Bronchial epithelial cell (primary cell): ENCODE measurements at regions not wholly inside any gene's neighbourhood (a gene's known extent, or its start where the extent isn't known, plus 50 kb on each side); places are given as distances from the start of the nearest gene placed in this dataset.
"Not testable (repeated sequence)": the region's sequence is repeated elsewhere in the genome, so short reads cannot be mapped to it uniquely, and the experiment has no call there.

Experiments
- DNase-seq: peaks from one replicate; pipeline ENCODE4 v3.0.0-alpha.2; 2010; ENCODE audit warnings: low read depth
- FAIRE-seq: peaks from 2 replicates; lab custom pipeline; 2011; peaks lifted over from hg19 to GRCh38; lab: Jason Lieb, UNC
- H3K27me3 ChIP-seq: 2 replicates; pipeline ENCODE4 v1.5.1; 2011; ENCODE audit warnings: low read length; ENCODE audit not compliant: control insufficient read depth, insufficient read depth
- H3K36me3 ChIP-seq: 2 replicates; pipeline ENCODE4 v1.5.1; 2011; ENCODE audit warnings: low read length; ENCODE audit not compliant: control insufficient read depth, insufficient read depth
- H3K4me3 ChIP-seq: 2 replicates; pipeline ENCODE4 v1.5.1; 2011; ENCODE audit warnings: mild to moderate bottlenecking, low read depth, low read length, control low read depth
- TF ChIP-seq, protein P1 (sequence below): IDR thresholded peaks from 2 replicates; pipeline ENCODE4 v1.5.1; 2011; ENCODE audit warnings: mild to moderate bottlenecking, moderate library complexity, low read length, control low read depth, inconsistent platforms; ENCODE audit not compliant: insufficient read depth, severe bottlenecking

DNA sequence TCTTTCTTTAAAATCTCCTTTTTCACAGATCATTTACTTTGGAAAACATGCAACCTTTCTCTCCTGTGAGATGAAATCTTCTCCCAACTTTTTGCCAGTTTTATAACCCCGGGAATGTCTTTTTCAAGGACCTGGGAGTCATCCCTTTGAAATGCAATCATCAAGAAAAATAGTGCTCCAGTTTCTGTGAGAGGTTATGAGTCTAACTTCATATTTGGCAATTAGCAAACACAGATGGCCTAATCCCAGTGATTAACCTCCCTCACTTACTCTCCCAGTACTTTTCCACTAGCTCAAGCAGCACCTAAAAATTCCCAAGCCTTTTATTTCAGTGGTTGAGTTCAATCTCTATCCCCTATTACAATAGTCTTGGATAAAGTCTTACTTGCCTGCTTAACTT, 185.8 kb upstream of the TMEM106B start:
- TF ChIP-seq, protein P1, sequence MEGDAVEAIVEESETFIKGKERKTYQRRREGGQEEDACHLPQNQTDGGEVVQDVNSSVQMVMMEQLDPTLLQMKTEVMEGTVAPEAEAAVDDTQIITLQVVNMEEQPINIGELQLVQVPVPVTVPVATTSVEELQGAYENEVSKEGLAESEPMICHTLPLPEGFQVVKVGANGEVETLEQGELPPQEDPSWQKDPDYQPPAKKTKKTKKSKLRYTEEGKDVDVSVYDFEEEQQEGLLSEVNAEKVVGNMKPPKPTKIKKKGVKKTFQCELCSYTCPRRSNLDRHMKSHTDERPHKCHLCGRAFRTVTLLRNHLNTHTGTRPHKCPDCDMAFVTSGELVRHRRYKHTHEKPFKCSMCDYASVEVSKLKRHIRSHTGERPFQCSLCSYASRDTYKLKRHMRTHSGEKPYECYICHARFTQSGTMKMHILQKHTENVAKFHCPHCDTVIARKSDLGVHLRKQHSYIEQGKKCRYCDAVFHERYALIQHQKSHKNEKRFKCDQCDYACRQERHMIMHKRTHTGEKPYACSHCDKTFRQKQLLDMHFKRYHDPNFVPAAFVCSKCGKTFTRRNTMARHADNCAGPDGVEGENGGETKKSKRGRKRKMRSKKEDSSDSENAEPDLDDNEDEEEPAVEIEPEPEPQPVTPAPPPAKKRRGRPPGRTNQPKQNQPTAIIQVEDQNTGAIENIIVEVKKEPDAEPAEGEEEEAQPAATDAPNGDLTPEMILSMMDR, result no peak
- DNase-seq, result peak; percentile 79
- no peaks in the 10 kb centered on the region for H3K36me3 ChIP-seq
- no peaks in the 10 kb centered on the region for H3K27me3 ChIP-seq
- no peak overlapping the region for H3K4me3 ChIP-seq
- no peak for FAIRE-seq

DNA sequence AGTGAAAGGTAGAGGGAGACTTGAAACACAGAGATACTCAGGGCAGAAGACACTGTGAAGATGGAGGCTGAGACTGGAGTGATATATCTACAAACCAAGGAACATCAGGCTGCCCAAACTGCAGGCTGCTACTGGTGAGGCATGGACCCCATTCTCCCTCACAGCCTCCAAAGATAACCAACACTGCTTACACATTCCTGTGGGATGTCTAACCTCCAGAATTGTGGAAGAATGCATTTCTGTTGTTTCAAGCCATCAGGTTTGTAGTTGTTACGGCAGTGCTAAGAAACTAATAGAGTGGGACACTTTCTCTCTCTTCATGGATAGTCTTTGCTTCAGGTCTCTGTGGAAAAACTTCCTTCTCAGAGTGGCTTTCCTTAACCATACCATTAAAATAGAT, 182.6 kb upstream of the TMEM106B start:
- H3K27me3 ChIP-seq, result no peaks in the 10 kb centered on the region
- FAIRE-seq, result no peak
- no peak overlapping the region for H3K4me3 ChIP-seq
- TF ChIP-seq, protein P1, result no peak
- DNase-seq, result no peak
- no peaks in the 10 kb centered on the region for H3K36me3 ChIP-seq

DNA sequence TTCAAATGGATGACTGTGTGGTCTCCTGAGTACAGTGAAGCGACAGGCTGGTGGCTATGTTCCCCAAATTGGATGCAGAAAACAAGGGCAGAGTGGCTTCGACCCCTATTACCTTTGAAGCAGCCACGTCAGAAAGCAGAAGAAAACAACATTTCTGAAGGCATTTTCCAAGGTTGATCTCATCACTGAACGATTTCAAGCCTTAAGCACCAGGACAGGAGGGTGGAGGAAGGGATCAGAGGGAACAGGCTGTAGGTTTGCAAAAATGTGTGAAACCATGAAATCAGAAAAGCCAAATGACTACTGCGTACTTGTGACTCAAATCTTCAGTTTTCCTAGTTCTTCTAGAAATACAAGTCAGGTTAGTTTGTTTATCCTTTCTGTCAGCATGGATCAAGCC, 181.0 kb upstream of the TMEM106B start:
- no peaks in the 10 kb centered on the region for H3K27me3 ChIP-seq
- DNase-seq (no peak), FAIRE-seq (peak; percentile 36)
- TF ChIP-seq, protein P1, result no peak
- no peak overlapping the region for H3K4me3 ChIP-seq
- H3K36me3 ChIP-seq, result no peaks in the 10 kb centered on the region

DNA sequence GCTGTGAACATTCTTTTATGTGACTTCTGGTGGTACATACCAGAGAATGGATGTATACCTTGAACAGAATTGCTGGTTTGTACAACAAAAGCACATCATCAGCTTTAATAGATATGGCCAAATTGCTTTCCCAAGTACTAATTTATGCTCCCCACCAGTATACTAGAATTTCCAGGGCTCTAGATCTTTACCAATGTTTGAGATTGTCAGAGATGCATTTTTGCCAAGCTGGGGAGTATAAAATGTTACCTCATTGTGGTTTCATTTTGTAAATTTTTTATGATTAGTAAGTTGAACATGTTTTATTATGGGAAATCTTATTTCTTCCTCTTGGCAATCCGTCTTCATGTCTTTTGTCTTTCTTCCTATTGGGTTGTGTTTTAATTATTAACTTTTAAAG, 179.9 kb upstream of the TMEM106B start:
- DNase-seq, result no peak
- no peak for FAIRE-seq
- H3K36me3 ChIP-seq, result no peaks in the 10 kb centered on the region
- H3K4me3 ChIP-seq, result no peak overlapping the region
- no peaks in the 10 kb centered on the region for H3K27me3 ChIP-seq
- TF ChIP-seq, protein P1, result no peak

DNA sequence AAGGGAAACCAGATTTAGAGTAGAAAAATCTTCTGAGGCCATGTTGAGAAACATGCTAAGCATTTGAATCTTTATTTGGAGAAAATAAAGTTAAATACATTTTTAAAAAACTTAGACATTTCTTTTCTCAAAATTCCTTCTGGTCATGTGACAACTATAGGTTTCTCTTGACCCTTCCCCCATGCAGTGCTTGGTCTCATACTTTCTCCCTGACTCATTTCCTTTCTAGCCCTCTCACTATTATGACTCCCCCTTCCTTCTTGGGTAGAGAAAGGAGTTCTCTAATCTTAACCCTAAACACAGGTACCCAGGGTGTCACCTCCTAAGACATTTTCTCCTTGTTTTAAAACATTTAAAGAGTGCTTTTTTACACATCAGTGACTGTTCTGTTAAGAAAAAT, 179.5 kb upstream of the TMEM106B start:
- H3K27me3 ChIP-seq, result no peaks in the 10 kb centered on the region
- FAIRE-seq (no peak), DNase-seq (peak; percentile 61)
- TF ChIP-seq, protein P1, result no peak
- no peaks in the 10 kb centered on the region for H3K36me3 ChIP-seq
- H3K4me3 ChIP-seq, result no peak overlapping the region

DNA sequence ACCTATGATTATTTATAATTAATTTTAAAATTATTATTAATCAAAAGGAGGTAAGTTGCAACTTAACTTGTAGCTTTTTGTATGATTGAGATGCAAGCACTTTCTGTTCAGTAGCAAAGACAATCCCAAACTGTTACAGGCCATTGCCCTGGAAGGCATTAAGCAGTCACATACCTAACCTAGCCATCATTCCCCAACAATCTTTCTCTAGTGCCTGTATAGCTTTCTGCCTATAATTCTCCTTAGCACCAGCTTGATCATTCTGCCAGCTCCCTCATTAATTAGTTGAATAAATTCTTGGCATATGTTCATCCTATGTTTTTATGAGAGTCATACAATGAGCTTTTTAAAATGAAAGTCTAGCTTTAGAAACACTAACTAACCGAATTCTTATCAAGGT, 178.9 kb upstream of the TMEM106B start:
- no peak overlapping the region for H3K4me3 ChIP-seq
- no peaks in the 10 kb centered on the region for H3K36me3 ChIP-seq
- H3K27me3 ChIP-seq, result no peaks in the 10 kb centered on the region
- DNase-seq, result no peak
- TF ChIP-seq, protein P1, result no peak
- FAIRE-seq, result no peak

DNA sequence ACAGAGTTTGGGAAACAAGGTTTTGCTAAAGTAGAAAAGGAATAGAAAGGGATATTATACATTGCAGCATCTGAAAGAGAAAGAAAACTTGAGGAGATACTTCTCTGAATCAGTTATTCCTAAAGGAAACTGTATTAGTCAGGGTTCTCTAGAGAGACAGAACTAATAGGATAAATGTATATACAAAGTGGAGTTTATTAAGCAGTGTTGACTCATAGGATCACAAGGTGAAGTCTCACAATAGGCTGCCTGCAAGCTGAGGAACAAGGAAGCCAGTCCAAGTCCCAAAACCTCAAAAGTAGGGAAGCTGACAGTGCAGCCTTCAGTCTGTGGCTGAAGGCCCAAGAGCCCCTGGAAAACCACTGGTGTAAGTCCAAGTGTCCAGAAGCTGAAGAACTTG, 167.6 kb upstream of the TMEM106B start:
- DNase-seq, result peak; percentile 76
- not testable (repeated sequence) for H3K4me3 ChIP-seq, FAIRE-seq, H3K27me3 ChIP-seq, H3K36me3 ChIP-seq
